LHCN-M2 (cell line): ENCODE measurements at regions not wholly inside any gene's neighbourhood (a gene's known extent, or its start where the extent isn't known, plus 50 kb on each side); places are given as distances from the start of the nearest gene placed in this dataset.
"Not testable (repeated sequence)": the region's sequence is repeated elsewhere in the genome, so short reads cannot be mapped to it uniquely, and the experiment has no call there.

ENCODE experiments used
- DNase-seq: peaks from one replicate; pipeline ENCODE4 v3.0.0-alpha.2; 2012; ENCODE audit warnings: low read depth

- no peak for DNase-seq
These were observed 782.8 kb downstream of the RAB28 start for GRCh38 chr4:12701384-12701783.

GRCh38 chr4:12697970-12698369 lies 786.2 kb downstream of the RAB28 start:
- no peak for DNase-seq

- DNase-seq: no peak
These were observed 791.3 kb downstream of the RAB28 start for GRCh38 chr4:12692815-12693214.

- no peak for DNase-seq
These were observed 793.0 kb downstream of the RAB28 start for GRCh38 chr4:12691168-12691567.

GRCh38 chr4:12689457-12689856 lies 794.7 kb downstream of the RAB28 start:
- DNase-seq: no peak

- no peak for DNase-seq
These were observed 804.9 kb downstream of the RAB28 start for GRCh38 chr4:12679217-12679616.

- no peak for DNase-seq
These were observed 810.0 kb downstream of the RAB28 start for GRCh38 chr4:12674184-12674583.

GRCh38 chr4:12672303-12672702 lies 811.8 kb downstream of the RAB28 start:
- DNase-seq: no peak

- no peak for DNase-seq
These were observed 826.0 kb downstream of the RAB28 start for GRCh38 chr4:12658146-12658545.

- DNase-seq: no peak
These were observed 832.3 kb downstream of the RAB28 start for GRCh38 chr4:12651876-12652275.

GRCh38 chr4:12645732-12646131 lies 838.4 kb downstream of the RAB28 start:
- no peak for DNase-seq

GRCh38 chr4:12644261-12644660 lies 839.9 kb downstream of the RAB28 start:
- DNase-seq: no peak

- no peak for DNase-seq
These were observed 847.9 kb downstream of the RAB28 start for GRCh38 chr4:12636191-12636590.

GRCh38 chr4:12635629-12636028 lies 848.5 kb downstream of the RAB28 start:
- DNase-seq: no peak

- peak; percentile 40 for DNase-seq
These were observed 851.0 kb downstream of the RAB28 start for GRCh38 chr4:12633053-12633651.

- no peak for DNase-seq
These were observed 868.3 kb downstream of the RAB28 start for GRCh38 chr4:12615822-12616221.

- no peak for DNase-seq
These were observed 871.3 kb downstream of the RAB28 start for GRCh38 chr4:12612876-12613275.

- not testable (repeated sequence) for DNase-seq
These were observed 874.8 kb downstream of the RAB28 start for GRCh38 chr4:12609212-12609875.

- no peak for DNase-seq
These were observed 888.2 kb downstream of the RAB28 start for GRCh38 chr4:12595986-12596385.

GRCh38 chr4:12595489-12595888 lies 888.7 kb downstream of the RAB28 start:
- no peak for DNase-seq

- no peak for DNase-seq
These were observed 895.6 kb downstream of the RAB28 start for GRCh38 chr4:12588582-12588981.

GRCh38 chr4:12586242-12587006 lies 897.7 kb downstream of the RAB28 start:
- DNase-seq: no peak
